H9 (cell line): ENCODE measurements at regions not wholly inside any gene's neighbourhood (a gene's known extent, or its start where the extent isn't known, plus 50 kb on each side); places are given as distances from the start of the nearest gene placed in this dataset.

Source experiments
- DNase-seq: peaks from one replicate; pipeline ENCODE4 v3.0.0-alpha.2; 2017
- H2AFZ ChIP-seq: one replicate; pipeline ENCODE4 v1.6.1; 2013; ENCODE audit warnings: mild to moderate bottlenecking, low read length, control low read depth, moderate library complexity
- H2AK5ac ChIP-seq: 2 replicates; pipeline ENCODE4 v1.6.1; 2013; ENCODE audit warnings: low read length, control low read depth, mixed read lengths; ENCODE audit not compliant: insufficient read length
- H2BK120ac ChIP-seq: one replicate; pipeline ENCODE4 v1.6.1; 2013; ENCODE audit warnings: low read depth, mild to moderate bottlenecking, low read length, control low read depth, inconsistent platforms; ENCODE audit not compliant: poor library complexity, severe bottlenecking
- H2BK12ac ChIP-seq: 2 replicates; pipeline ENCODE4 v1.6.1; 2013; ENCODE audit warnings: low read length, control low read depth, mixed read lengths, low read depth; ENCODE audit not compliant: insufficient read length
- H2BK15ac ChIP-seq: 2 replicates; pipeline ENCODE4 v1.6.1; 2013; ENCODE audit warnings: low read depth, low read length, control low read depth
- H2BK20ac ChIP-seq: one replicate; pipeline ENCODE4 v1.6.1; 2013; ENCODE audit warnings: low read depth, mild to moderate bottlenecking, low read length, control low read depth, inconsistent platforms; ENCODE audit not compliant: poor library complexity, severe bottlenecking
- H2BK5ac ChIP-seq: 2 replicates; pipeline ENCODE4 v1.6.1; 2013; ENCODE audit warnings: low read length, control low read depth, mixed read lengths; ENCODE audit not compliant: insufficient read length
- H3K14ac ChIP-seq: 2 replicates; pipeline ENCODE4 v1.6.1; 2013; ENCODE audit warnings: low read length, control low read depth; ENCODE audit not compliant: insufficient read depth
- H3K18ac ChIP-seq: 2 replicates; pipeline ENCODE4 v1.6.1; 2013; ENCODE audit warnings: low read depth, mild to moderate bottlenecking, mixed read lengths, low read length, control low read depth; ENCODE audit not compliant: insufficient read length
- H3K23ac ChIP-seq: 2 replicates; pipeline ENCODE4 v1.6.1; 2013; ENCODE audit warnings: low read length, control low read depth, mixed read lengths, low read depth; ENCODE audit not compliant: insufficient read length
- H3K23me2 ChIP-seq: 2 replicates; pipeline ENCODE4 v1.6.1; 2013; ENCODE audit warnings: low read depth, mild to moderate bottlenecking, mixed read lengths, low read length, control low read depth; ENCODE audit not compliant: insufficient read length, poor library complexity, severe bottlenecking
- H3K27ac ChIP-seq: 2 replicates; pipeline ENCODE4 v1.5.1; 2013; ENCODE audit warnings: low read length, control low read depth, mixed read lengths, low read depth; ENCODE audit not compliant: insufficient read length
- H3K27me3 ChIP-seq: 2 replicates; pipeline ENCODE4 v1.6.1; 2013; ENCODE audit warnings: low read length, control low read depth, inconsistent platforms; ENCODE audit not compliant: insufficient read depth
- H3K4ac ChIP-seq: 2 replicates; pipeline ENCODE4 v1.6.1; 2013; ENCODE audit warnings: low read depth, mild to moderate bottlenecking, control low read depth, inconsistent platforms, low read length, moderate library complexity
- H3K4me1 ChIP-seq: 2 replicates; pipeline ENCODE4 v1.6.1; 2013; ENCODE audit warnings: low read length, control low read depth, inconsistent platforms; ENCODE audit not compliant: insufficient read depth
- H3K4me2 ChIP-seq: 2 replicates; pipeline ENCODE4 v1.6.1; 2013; ENCODE audit warnings: low read length, control low read depth, mixed read lengths; ENCODE audit not compliant: insufficient read length, insufficient read depth
- H3K56ac ChIP-seq: 2 replicates; pipeline ENCODE4 v1.6.1; 2013; ENCODE audit warnings: low read depth, mild to moderate bottlenecking, mixed read lengths, low read length, control low read depth; ENCODE audit not compliant: insufficient read length
- H3K79me1 ChIP-seq: 2 replicates; pipeline ENCODE4 v1.6.1; 2013; ENCODE audit warnings: low read depth, mild to moderate bottlenecking, moderate library complexity, low read length, control low read depth, inconsistent platforms; ENCODE audit not compliant: insufficient read depth, poor library complexity, severe bottlenecking
- H3K79me2 ChIP-seq: 2 replicates; pipeline ENCODE4 v1.6.1; 2013; ENCODE audit warnings: low read length, control low read depth, inconsistent platforms; ENCODE audit not compliant: insufficient read depth
- H3K9ac ChIP-seq: 2 replicates; pipeline ENCODE4 v1.6.1; 2013; ENCODE audit warnings: low read length, control low read depth, mixed read lengths; ENCODE audit not compliant: insufficient read length; ENCODE audit errors: extremely low read depth
- H3K9me3 ChIP-seq: one replicate; pipeline ENCODE4 v1.6.1; 2013; ENCODE audit warnings: low read depth, low read length, inconsistent platforms; ENCODE audit not compliant: control insufficient read depth
- H3T11ph ChIP-seq: one replicate; pipeline ENCODE4 v1.6.1; 2013; ENCODE audit warnings: mild to moderate bottlenecking, low read length, control low read depth, inconsistent platforms
- H4K20me1 ChIP-seq: one replicate; pipeline ENCODE4 v1.6.1; 2013; ENCODE audit not compliant: control insufficient read depth, insufficient read length, insufficient read depth
- H4K5ac ChIP-seq: 2 replicates; pipeline ENCODE4 v1.6.1; 2013; ENCODE audit warnings: low read depth, mild to moderate bottlenecking, mixed read lengths, low read length, control low read depth; ENCODE audit not compliant: insufficient read length
- H4K8ac ChIP-seq: replicated peaks from 2 replicates; pipeline ENCODE4 v1.6.1; 2013; ENCODE audit warnings: low read length, control low read depth, mixed read lengths, low read depth; ENCODE audit not compliant: insufficient read length
- H4K91ac ChIP-seq: 2 replicates; pipeline ENCODE4 v1.6.1; 2013; ENCODE audit warnings: low read depth, mild to moderate bottlenecking, moderate library complexity, mixed read lengths, low read length, control low read depth; ENCODE audit not compliant: insufficient read length
- H3K27ac Mint-ChIP-seq, 3 experiments: 2 replicates in 2 of 3; 3 replicates in 1 of 3; pipeline ENCODE4 v1.8.0; 2020 to 2021; ENCODE audit warnings: mixed read lengths in 3 of 3, mild to moderate bottlenecking in 1 of 3, moderate library complexity in 1 of 3
- H3K27me3 Mint-ChIP-seq: 2 replicates; pipeline ENCODE4 v1.8.0; 2021; ENCODE audit warnings: low read depth, mild to moderate bottlenecking, moderate library complexity, mixed read lengths
- H3K36me3 Mint-ChIP-seq, 3 experiments: 2 replicates in 2 of 3; 3 replicates in 1 of 3; pipeline ENCODE4 v1.8.0; 2020 to 2021; ENCODE audit warnings: low read depth in 3 of 3, mixed read lengths in 3 of 3; ENCODE audit not compliant: insufficient read depth in 1 of 3
- H3K4me1 Mint-ChIP-seq, 2 experiments: 2 replicates each; pipeline ENCODE4 v1.8.0; 2020; ENCODE audit warnings: mixed read lengths in 2 of 2
- H3K4me3 Mint-ChIP-seq, 2 experiments: 2 replicates in 1 of 2; 3 replicates in 1 of 2; pipeline ENCODE4 v1.8.0; 2020 to 2021; ENCODE audit warnings: mild to moderate bottlenecking in 2 of 2, mixed read lengths in 2 of 2, moderate library complexity in 1 of 2
- H3K9me3 Mint-ChIP-seq, 2 experiments: 2 replicates in 1 of 2; 3 replicates in 1 of 2; pipeline ENCODE4 v1.8.0; 2020; ENCODE audit warnings: mild to moderate bottlenecking in 2 of 2, mixed read lengths in 2 of 2, moderate library complexity in 1 of 2
- WGBS: extraction: QIAGEN DNeasy Blood & Tissue Kit; methylation state at CpG from one replicate; pipeline ENCODE4 v1.1.7; 2013; ENCODE audit warnings: missing lambda C conversion rate, low lambda C conversion rate, mixed read lengths; ENCODE audit not compliant: insufficient read length; ENCODE audit errors: extremely low coverage; 5-methylcytosine and 5-hydroxymethylcytosine counted together
- TF ChIP-seq, protein P1 (sequence below): fragments of 200-600 bp; sonication (generic); conservative IDR thresholded peaks from 3 replicates; pipeline ENCODE4 v1.8.0; 2021; ENCODE audit warnings: antibody characterized with exemption, mild to moderate bottlenecking

DNA sequence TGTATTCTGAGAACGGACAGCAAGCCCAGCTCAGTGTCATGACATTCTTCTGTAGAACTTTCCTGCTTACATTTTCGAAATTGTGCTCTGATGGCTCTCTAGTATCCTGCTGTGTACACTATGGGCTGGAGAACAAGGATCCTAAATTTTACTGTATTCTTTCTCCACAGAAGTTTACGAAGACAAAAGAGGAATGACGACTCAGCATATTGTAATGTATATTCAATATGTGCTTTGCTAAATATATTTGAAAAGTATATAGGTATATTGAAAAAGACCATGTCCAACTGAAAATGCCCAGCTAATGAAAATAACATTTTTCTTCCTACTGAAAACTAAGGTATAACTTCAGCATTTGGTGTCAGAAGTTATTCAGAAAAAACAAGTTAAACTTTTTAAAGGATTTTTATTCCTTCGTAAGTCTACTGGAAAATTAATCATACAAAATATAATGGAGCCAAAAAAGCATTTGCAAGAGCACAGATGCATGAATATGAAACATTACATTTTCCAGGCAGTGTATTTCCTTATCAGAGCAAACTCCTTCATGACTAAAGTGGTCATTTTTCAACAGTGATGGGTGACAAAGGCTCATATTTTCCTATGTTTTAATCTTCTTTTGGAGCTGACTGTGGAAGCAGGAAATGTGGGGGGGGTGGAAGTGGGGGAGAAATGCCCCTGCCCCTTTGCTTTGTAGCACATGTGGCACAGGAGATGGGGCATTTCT lies 143.8 kb upstream of the THUMPD2 start:
- H3K9ac ChIP-seq = no peak overlapping the region
- no peaks in the 10 kb centered on the region for H3K79me1 ChIP-seq
- H2AFZ ChIP-seq = no peak overlapping the region
- no peak overlapping the region for H2BK120ac ChIP-seq
- H3K27me3 ChIP-seq = no peaks in the 10 kb centered on the region
- no CpG with 5 or more reads among the region's 5 CpGs for WGBS
- H3K4ac ChIP-seq = no peak overlapping the region
- no peak overlapping the region for H3T11ph ChIP-seq
- H3K27ac ChIP-seq = no peak overlapping the region
- H3K79me2 ChIP-seq = no peaks in the 10 kb centered on the region
- no peak overlapping the region for H2AK5ac ChIP-seq
- no peak overlapping the region for H4K8ac ChIP-seq
- no peak overlapping the region for H3K4me3 Mint-ChIP-seq
- no peaks in the 10 kb centered on the region for H3K23me2 ChIP-seq
- H3K27ac Mint-ChIP-seq = no peak overlapping the region
- H3K36me3 Mint-ChIP-seq = no peaks in the 10 kb centered on the region; a peak in 1 of 7 replicates
- no peaks in the 10 kb centered on the region for H3K27me3 Mint-ChIP-seq
- H2BK12ac ChIP-seq = no peak overlapping the region
- H2BK5ac ChIP-seq = no peak overlapping the region
- no peak for DNase-seq
- no peak overlapping the region for H3K18ac ChIP-seq
- no peak overlapping the region for H3K4me2 ChIP-seq
- H3K14ac ChIP-seq = no peak overlapping the region
- H4K91ac ChIP-seq = no peak overlapping the region
- H3K4me1 ChIP-seq = peaks cover 5% of the 10 kb centered on the region; the same call in 1 of the 2 replicates
- H3K4me1 Mint-ChIP-seq = peaks cover 21 to 26% of the 10 kb centered on the region in 2 experiments
- no peaks in the 10 kb centered on the region for H3K9me3 ChIP-seq
- no peaks in the 10 kb centered on the region for H4K20me1 ChIP-seq
- no peak overlapping the region for H2BK20ac ChIP-seq
- TF ChIP-seq, protein P1, sequence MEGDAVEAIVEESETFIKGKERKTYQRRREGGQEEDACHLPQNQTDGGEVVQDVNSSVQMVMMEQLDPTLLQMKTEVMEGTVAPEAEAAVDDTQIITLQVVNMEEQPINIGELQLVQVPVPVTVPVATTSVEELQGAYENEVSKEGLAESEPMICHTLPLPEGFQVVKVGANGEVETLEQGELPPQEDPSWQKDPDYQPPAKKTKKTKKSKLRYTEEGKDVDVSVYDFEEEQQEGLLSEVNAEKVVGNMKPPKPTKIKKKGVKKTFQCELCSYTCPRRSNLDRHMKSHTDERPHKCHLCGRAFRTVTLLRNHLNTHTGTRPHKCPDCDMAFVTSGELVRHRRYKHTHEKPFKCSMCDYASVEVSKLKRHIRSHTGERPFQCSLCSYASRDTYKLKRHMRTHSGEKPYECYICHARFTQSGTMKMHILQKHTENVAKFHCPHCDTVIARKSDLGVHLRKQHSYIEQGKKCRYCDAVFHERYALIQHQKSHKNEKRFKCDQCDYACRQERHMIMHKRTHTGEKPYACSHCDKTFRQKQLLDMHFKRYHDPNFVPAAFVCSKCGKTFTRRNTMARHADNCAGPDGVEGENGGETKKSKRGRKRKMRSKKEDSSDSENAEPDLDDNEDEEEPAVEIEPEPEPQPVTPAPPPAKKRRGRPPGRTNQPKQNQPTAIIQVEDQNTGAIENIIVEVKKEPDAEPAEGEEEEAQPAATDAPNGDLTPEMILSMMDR = no peak
- H2BK15ac ChIP-seq = no peak overlapping the region
- H3K9me3 Mint-ChIP-seq = no peaks in the 10 kb centered on the region
- no peak overlapping the region for H4K5ac ChIP-seq
- no peak overlapping the region for H3K23ac ChIP-seq
- H3K56ac ChIP-seq = no peak overlapping the region
